ENCODE measurements at regions not wholly inside any gene's neighbourhood (a gene's known extent, or its start where the extent isn't known, plus 50 kb on each side); places are given as distances from the start of the nearest gene placed in this dataset.
"Not testable (repeated sequence)": the region's sequence is repeated elsewhere in the genome, so short reads cannot be mapped to it uniquely, and the experiment has no call there.

- not testable (repeated sequence) for TF ChIP-seq CTCF (IDR thresholded peaks at IDR 0.05; ENCODE audit: borderline replicate concordance, extremely low read depth, low read length, poor library complexity, severe bottlenecking); EZH2 (IDR thresholded peaks at IDR 0.05; ENCODE audit: borderline replicate concordance, low read depth, low read length, severe bottlenecking)
These were observed 264.1 kb downstream of the GOLGA6L6 start for GRCh38 chr15:20277451-20277850.

All from DND-41 (cell line).